ENCODE measurements at regions not wholly inside any gene's neighbourhood (a gene's known extent, or its start where the extent isn't known, plus 50 kb on each side); places are given as distances from the start of the nearest gene placed in this dataset.

DNA sequence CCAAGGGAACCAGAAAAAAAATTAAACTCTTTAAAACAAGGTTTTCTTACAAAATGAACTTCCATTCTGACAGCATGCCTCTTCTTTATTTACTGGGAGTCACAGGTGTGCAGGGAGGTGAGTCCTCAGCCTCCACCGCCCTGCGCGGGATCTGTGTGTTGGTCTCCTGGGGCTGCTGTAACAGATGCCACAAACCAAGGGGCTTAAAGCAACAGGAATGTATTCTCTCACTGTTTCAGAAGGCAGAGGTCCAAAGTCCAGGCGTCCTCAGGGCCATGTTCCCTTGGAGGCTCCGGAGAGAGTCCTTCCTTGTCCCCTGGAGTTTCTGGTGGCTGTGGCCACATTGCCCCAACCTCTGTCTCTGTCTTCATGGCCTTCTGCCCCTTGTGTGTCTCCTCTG, 123.6 kb upstream of the C1orf174 start:
- TF ChIP-seq, protein P1, sequence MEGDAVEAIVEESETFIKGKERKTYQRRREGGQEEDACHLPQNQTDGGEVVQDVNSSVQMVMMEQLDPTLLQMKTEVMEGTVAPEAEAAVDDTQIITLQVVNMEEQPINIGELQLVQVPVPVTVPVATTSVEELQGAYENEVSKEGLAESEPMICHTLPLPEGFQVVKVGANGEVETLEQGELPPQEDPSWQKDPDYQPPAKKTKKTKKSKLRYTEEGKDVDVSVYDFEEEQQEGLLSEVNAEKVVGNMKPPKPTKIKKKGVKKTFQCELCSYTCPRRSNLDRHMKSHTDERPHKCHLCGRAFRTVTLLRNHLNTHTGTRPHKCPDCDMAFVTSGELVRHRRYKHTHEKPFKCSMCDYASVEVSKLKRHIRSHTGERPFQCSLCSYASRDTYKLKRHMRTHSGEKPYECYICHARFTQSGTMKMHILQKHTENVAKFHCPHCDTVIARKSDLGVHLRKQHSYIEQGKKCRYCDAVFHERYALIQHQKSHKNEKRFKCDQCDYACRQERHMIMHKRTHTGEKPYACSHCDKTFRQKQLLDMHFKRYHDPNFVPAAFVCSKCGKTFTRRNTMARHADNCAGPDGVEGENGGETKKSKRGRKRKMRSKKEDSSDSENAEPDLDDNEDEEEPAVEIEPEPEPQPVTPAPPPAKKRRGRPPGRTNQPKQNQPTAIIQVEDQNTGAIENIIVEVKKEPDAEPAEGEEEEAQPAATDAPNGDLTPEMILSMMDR (IDR thresholded peaks at IDR 0.05; ENCODE audit: insufficient read depth, low read depth, low read length) = no peak
- TF ChIP-seq EZH2 (IDR thresholded peaks at IDR 0.05; ENCODE audit: insufficient read depth, low read length) = no peak
